Stomach (tissue), 8 donors: ENCODE measurements at regions not wholly inside any gene's neighbourhood (a gene's known extent, or its start where the extent isn't known, plus 50 kb on each side); places are given as distances from the start of the nearest gene placed in this dataset.

ENCODE experiments used
- DNase-seq, 2 donors: peaks; one replicate each; pipeline versions ENCODE4 v3.0.0 to v3.0.0-alpha.2; 2013 to 2019
- H3K27ac ChIP-seq, 5 donors: fragments of 200-600 bp in 4 of 5; sonication (generic) in 4 of 5; one replicate each; pipeline ENCODE4 v1.5.1; 2013 to 2019; ENCODE audit warnings: mild to moderate bottlenecking in 1 of 5, moderate library complexity in 1 of 5
- H3K27me3 ChIP-seq, 3 donors: fragments of 200-600 bp; sonication (generic); one replicate each; pipeline ENCODE4 v1.5.1; 2017 to 2019; ENCODE audit warnings: mixed run types in 1 of 3
- H3K36me3 ChIP-seq, 4 donors: fragments of 200-600 bp; sonication (generic); 1 replicate in 3 of 4; 2 replicates in 1 of 4; pipeline ENCODE4 v1.5.1; 2016 to 2019
- H3K4me1 ChIP-seq, 4 donors: fragments of 200-600 bp; sonication (generic); one replicate each; pipeline ENCODE4 v1.5.1; 2016 to 2019
- H3K4me3 ChIP-seq, 4 donors: fragments of 200-600 bp; sonication (generic) in 3 of 4; one replicate each; pipeline ENCODE4 v1.5.1; 2016 to 2019; ENCODE audit warnings: mild to moderate bottlenecking in 1 of 4
- H3K9me3 ChIP-seq, 4 donors: fragments of 200-600 bp; sonication (generic); one replicate each; pipeline ENCODE4 v1.5.1; 2016 to 2019
- EP300 ChIP-seq: sonication (generic); formaldehyde crosslinking; IDR thresholded peaks from one replicate; pipeline ENCODE4 v1.6.1; 2017; ENCODE audit warnings: antibody characterized with exemption
- POLR2A ChIP-seq, 4 donors: fragments of 450-650 bp; IDR thresholded peaks; one replicate each; pipeline ENCODE4 v1.6.1; 2016; ENCODE audit warnings: antibody characterized with exemption in 4 of 4, control low read depth in 2 of 4, mild to moderate bottlenecking in 1 of 4, moderate library complexity in 1 of 4
- POLR2AphosphoS5 ChIP-seq, 3 donors: sonication (generic); formaldehyde crosslinking; IDR thresholded peaks; one replicate each; pipeline ENCODE4 v1.6.1; 2016; ENCODE audit warnings: antibody characterized with exemption in 3 of 3
- WGBS, 5 donors: extraction: QIAGEN DNeasy Blood & Tissue Kit in 3 of 5; methylation state at CpG; one replicate each; pipeline versions ENCODE4 v1.1.5 to v1.1.7; 2013 to 2018; 5-methylcytosine and 5-hydroxymethylcytosine counted together
- intact Hi-C: fragments of 100-400 bp; cut with DNase I; formaldehyde crosslinking; loops from one replicate; pipeline ENCODE4 v1.15.1; 2023; ENCODE audit warnings: low total_unique reads
- TF ChIP-seq, protein P1 (sequence below), 7 experiments: fragments of 450-650 bp in 4 of 7; fragments of 200-600 bp in 3 of 7; sonication (generic) in 3 of 7; IDR thresholded peaks; one replicate each; pipeline ENCODE4 v1.5.1; 2016 to 2019; ENCODE audit warnings: antibody characterized with exemption in 7 of 7, control low read depth in 2 of 7, mild to moderate bottlenecking in 1 of 7
- donor health status: healthy with polysubstance abuse.
- donor health status: Bipolar disorder and iron deficiency.
- donor health status: healthy.

DNA sequence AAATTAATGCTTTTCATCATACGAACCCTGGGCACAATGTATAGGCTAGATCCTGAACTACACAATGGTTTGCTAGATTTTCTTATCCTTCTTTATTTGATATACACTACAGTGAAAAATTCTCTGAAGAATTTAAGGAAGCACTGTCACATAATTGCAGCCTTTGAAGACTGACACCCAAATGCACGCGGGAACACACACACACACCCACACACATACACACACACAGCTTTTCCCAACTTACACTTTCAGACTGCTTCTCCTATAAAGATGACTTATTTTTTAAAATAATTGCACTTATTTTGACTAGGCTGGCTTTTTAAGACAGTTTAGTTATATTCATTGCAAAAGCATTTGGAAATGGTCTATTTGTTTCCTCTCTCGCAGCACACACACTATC, 70.0 kb upstream of the LRRN1 start:
- Histone ChIP-seq H3K9me3 (no peaks in the 10 kb centered on the region), H3K36me3 (no peaks in the 10 kb centered on the region), H3K4me1 (no peaks in the 10 kb centered on the region), H3K27me3 (no peaks in the 10 kb centered on the region), H3K27ac (no peak overlapping the region), H3K4me3 (no peak overlapping the region)
- intact Hi-C loops, result no loop called here
- DNase-seq, result no peak
- 70 to 87% (median 81%) methylated on average over 4 of the region's 4 CpGs for WGBS, 5 donors
- TF ChIP-seq EP300 (no peak), POLR2A (IDR thresholded peaks at IDR 0.05) (no peak), POLR2AphosphoS5 (IDR thresholded peaks at IDR 0.05) (no peak)
- TF ChIP-seq, protein P1, sequence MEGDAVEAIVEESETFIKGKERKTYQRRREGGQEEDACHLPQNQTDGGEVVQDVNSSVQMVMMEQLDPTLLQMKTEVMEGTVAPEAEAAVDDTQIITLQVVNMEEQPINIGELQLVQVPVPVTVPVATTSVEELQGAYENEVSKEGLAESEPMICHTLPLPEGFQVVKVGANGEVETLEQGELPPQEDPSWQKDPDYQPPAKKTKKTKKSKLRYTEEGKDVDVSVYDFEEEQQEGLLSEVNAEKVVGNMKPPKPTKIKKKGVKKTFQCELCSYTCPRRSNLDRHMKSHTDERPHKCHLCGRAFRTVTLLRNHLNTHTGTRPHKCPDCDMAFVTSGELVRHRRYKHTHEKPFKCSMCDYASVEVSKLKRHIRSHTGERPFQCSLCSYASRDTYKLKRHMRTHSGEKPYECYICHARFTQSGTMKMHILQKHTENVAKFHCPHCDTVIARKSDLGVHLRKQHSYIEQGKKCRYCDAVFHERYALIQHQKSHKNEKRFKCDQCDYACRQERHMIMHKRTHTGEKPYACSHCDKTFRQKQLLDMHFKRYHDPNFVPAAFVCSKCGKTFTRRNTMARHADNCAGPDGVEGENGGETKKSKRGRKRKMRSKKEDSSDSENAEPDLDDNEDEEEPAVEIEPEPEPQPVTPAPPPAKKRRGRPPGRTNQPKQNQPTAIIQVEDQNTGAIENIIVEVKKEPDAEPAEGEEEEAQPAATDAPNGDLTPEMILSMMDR (IDR thresholded peaks at IDR 0.05), result no peak

DNA sequence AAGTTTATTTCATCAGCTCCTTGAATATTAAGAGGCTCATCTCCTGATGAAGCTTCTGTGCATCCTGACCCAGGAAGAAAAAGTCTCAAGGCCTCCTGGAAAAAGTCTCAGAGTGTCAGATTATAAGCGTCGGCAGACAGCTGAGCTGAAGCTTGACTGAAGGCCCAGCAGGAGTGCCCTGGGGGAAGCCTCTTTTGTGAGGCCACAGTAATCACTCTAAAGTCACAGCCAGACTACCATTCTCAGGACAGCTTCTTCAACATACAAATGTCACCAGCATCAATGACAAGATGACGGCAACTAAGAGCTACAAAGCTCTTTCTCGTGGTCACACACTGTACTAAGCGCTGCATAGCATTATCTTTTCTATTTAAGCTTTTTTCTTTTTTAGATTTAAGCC, 72.7 kb upstream of the LRRN1 start:
- no peak for DNase-seq
- no peak for TF ChIP-seq EP300
- TF ChIP-seq, protein P1 (IDR thresholded peaks at IDR 0.05), result no peak
- no peak for TF ChIP-seq POLR2AphosphoS5 (IDR thresholded peaks at IDR 0.05)
- intact Hi-C loops, result no loop called here
- H3K9me3 ChIP-seq, result no peaks in the 10 kb centered on the region
- H3K27me3 ChIP-seq, result no peaks in the 10 kb centered on the region
- H3K4me3 ChIP-seq, result no peak overlapping the region
- no peaks in the 10 kb centered on the region for H3K36me3 ChIP-seq
- no peaks in the 10 kb centered on the region for H3K4me1 ChIP-seq
- no peak overlapping the region for H3K27ac ChIP-seq
- WGBS, 5 donors, result 57 to 75% (median 64%) methylated on average over 5 of the region's 5 CpGs

DNA sequence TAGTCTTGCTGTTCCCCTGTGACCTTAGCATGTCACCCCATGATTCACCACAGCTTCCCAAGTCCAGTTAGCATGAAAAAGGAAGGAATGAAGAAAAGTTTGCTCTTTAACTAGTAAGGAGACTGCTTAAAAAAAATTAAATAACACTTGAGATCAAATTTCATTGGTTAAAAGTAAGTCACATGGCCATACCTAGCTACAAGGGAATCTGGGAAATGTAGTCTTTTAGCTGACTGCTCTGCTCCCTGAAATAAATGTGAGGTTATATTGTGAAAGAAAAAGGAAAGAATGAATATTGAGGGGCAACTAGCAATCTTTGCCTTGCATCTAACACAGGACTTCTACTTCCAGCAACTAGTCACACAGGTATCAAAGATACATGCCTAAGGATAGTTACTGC, 84.7 kb upstream of the LRRN1 start:
- H3K27me3 ChIP-seq, result no peaks in the 10 kb centered on the region
- H3K9me3 ChIP-seq, result no peaks in the 10 kb centered on the region
- no peak for DNase-seq
- H3K4me3 ChIP-seq, result no peak overlapping the region
- no peaks in the 10 kb centered on the region for H3K4me1 ChIP-seq
- TF ChIP-seq, protein P1 (IDR thresholded peaks at IDR 0.05), result no peak
- no peak for TF ChIP-seq EP300
- TF ChIP-seq POLR2A (IDR thresholded peaks at IDR 0.05), result no peak
- TF ChIP-seq POLR2AphosphoS5 (IDR thresholded peaks at IDR 0.05), result no peak
- H3K36me3 ChIP-seq, result no peaks in the 10 kb centered on the region
- intact Hi-C loops, result no loop called here
- no peak overlapping the region for H3K27ac ChIP-seq

DNA sequence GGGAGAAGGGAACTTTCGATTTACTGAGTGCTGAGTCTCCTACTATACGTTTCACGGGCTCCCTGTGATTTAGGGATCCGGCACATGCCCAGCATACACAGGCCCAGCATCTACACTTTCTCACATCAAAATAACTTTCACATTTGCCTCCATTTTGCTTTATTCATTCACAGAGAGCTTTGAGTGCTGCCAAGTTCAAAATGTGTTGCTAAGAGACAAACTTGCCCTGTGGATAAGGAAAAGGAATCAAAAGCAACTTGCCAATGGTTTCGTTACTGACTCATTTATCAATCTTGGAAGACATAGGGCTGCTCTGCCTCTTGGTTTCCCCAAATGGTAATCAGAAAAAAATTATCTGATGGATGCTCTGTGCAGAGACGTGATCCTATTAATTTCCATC, 86.3 kb upstream of the LRRN1 start:
- Histone ChIP-seq H3K36me3 (no peaks in the 10 kb centered on the region), H3K4me3 (no peak overlapping the region), H3K27ac (no peak overlapping the region), H3K9me3 (no peaks in the 10 kb centered on the region), H3K27me3 (no peaks in the 10 kb centered on the region), H3K4me1 (no peaks in the 10 kb centered on the region)
- intact Hi-C loops, result no loop called here
- 79 to 85% (median 82%) methylated on average over 6 of the region's 6 CpGs for WGBS, 5 donors
- no peak for DNase-seq
- TF ChIP-seq POLR2AphosphoS5 (IDR thresholded peaks at IDR 0.05), result no peak
- no peak for TF ChIP-seq POLR2A (IDR thresholded peaks at IDR 0.05)
- TF ChIP-seq, protein P1 (IDR thresholded peaks at IDR 0.05), result no peak
- TF ChIP-seq EP300, result no peak

DNA sequence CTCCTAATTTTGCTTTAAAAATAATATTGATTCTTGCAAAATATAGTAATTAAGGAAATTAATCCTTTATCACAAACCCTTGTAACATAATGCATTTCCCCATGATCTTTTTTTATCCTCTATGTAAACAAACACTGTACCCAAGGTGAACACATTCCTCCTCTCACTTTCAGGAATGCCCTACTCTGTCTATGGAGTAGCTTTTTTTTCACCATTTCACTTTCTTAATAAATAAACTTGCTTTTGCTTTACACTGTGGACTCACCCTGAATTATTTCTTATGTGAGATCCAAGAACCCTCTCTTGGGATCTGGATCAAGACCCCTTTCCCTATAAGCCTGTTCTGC, 90.5 kb upstream of the LRRN1 start:
- Histone ChIP-seq H3K27me3 (no peaks in the 10 kb centered on the region), H3K4me3 (no peak overlapping the region), H3K27ac (no peak overlapping the region), H3K36me3 (no peaks in the 10 kb centered on the region), H3K4me1 (no peaks in the 10 kb centered on the region), H3K9me3 (no peaks in the 10 kb centered on the region)
- intact Hi-C loops, result no loop called here
- TF ChIP-seq POLR2AphosphoS5 (IDR thresholded peaks at IDR 0.05), result no peak
- no peak for TF ChIP-seq EP300
- no peak for TF ChIP-seq POLR2A (IDR thresholded peaks at IDR 0.05)
- no peak for DNase-seq
